ENCODE measurements at regions not wholly inside any gene's neighbourhood (a gene's known extent, or its start where the extent isn't known, plus 50 kb on each side); places are given as distances from the start of the nearest gene placed in this dataset.

- Histone ChIP-seq H3K4me1 (ENCODE audit: control insufficient read depth, insufficient read depth, low read length) (peaks cover 2% of the 10 kb centered on the region; the same call in 1 of the 2 replicates), H3K4me3 (ENCODE audit: low read length) (no peak overlapping the region), H3K9me3 (ENCODE audit: control insufficient read depth, insufficient read depth, low read length) (peaks cover 2% of the 10 kb centered on the region), H3K36me3 (ENCODE audit: control insufficient read depth, insufficient read depth, low read length) (no peaks in the 10 kb centered on the region), H3K27me3 (ENCODE audit: control insufficient read depth, insufficient read depth, low read length) (peaks cover 13% of the 10 kb centered on the region; the same call in 1 of the 2 replicates), H3K27ac (ENCODE audit: low read length) (no peak overlapping the region)
- WGBS (ENCODE audit: insufficient coverage, insufficient read length): no CpG with 5 or more reads among the region's 2 CpGs
- no peak for DNase-seq (ENCODE audit: low read depth, low spot score)
These were observed 174.5 kb downstream of the AASDH start for GRCh38 chr4:56212774-56213173.

DNA sequence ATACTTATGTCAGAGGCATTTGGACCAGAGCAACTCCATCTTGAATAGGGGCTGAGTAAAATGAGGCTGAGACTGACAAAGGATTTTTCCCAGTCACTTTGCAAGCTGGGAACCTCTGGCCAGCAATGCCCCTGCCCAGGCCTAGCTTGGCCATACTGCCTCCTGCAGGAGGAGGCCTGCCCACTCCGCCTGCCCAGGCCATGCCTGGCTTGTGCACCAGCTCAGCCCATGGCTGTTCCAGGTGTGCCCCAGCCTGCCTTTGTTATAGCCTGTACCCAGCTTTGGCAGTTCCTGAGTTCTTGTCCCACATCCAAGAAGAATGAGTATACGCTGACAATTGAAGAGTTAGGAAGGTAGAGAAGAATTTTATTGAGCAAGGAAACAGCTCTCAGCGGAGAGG is 176.1 kb downstream of the AASDH start:
- Histone ChIP-seq H3K9me3 (ENCODE audit: control insufficient read depth, insufficient read depth, low read length) (peaks cover 2% of the 10 kb centered on the region), H3K27me3 (ENCODE audit: control insufficient read depth, insufficient read depth, low read length) (peaks cover 13% of the 10 kb centered on the region; the same call in 1 of the 2 replicates), H3K27ac (ENCODE audit: low read length) (no peak overlapping the region), H3K36me3 (ENCODE audit: control insufficient read depth, insufficient read depth, low read length) (no peaks in the 10 kb centered on the region), H3K4me3 (ENCODE audit: low read length) (no peak overlapping the region), H3K4me1 (ENCODE audit: control insufficient read depth, insufficient read depth, low read length) (peaks cover 2% of the 10 kb centered on the region; the same call in 1 of the 2 replicates)
- no CpG with 5 or more reads among the region's 3 CpGs for WGBS (ENCODE audit: insufficient coverage, insufficient read length)
- DNase-seq (ENCODE audit: low read depth, low spot score): no peak

DNA sequence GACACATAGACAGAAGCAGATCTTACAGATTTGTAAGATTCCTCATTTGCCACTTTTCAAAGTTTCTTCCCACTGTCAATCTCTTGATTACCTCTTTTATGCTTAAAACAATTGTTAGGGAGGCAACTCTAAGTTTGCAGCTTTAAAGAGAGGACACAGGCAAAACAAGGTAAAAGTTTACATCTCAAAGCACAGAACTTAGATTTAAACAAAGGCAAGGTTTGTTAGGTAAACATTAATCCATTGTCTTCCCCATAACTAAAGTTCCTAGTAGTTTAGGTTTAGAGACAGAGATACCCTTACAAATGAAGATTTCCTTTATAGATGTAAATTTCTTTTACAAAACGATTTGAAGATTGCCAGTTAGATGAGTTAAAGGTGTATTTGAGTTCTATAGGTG is 176.9 kb downstream of the AASDH start:
- Histone ChIP-seq H3K27ac (ENCODE audit: low read length) (no peak overlapping the region), H3K27me3 (ENCODE audit: control insufficient read depth, insufficient read depth, low read length) (peaks cover 13% of the 10 kb centered on the region; the same call in 1 of the 2 replicates), H3K36me3 (ENCODE audit: control insufficient read depth, insufficient read depth, low read length) (no peaks in the 10 kb centered on the region), H3K9me3 (ENCODE audit: control insufficient read depth, insufficient read depth, low read length) (peaks cover 2% of the 10 kb centered on the region), H3K4me3 (ENCODE audit: low read length) (no peak overlapping the region), H3K4me1 (ENCODE audit: control insufficient read depth, insufficient read depth, low read length) (0 out of 2 replicates have a peak, but pooled peaks cover 2% of the 10 kb centered on the region)
- WGBS (ENCODE audit: insufficient coverage, insufficient read length): no CpG with 5 or more reads among the region's 1 CpG
- DNase-seq (ENCODE audit: low read depth, low spot score): no peak

DNA sequence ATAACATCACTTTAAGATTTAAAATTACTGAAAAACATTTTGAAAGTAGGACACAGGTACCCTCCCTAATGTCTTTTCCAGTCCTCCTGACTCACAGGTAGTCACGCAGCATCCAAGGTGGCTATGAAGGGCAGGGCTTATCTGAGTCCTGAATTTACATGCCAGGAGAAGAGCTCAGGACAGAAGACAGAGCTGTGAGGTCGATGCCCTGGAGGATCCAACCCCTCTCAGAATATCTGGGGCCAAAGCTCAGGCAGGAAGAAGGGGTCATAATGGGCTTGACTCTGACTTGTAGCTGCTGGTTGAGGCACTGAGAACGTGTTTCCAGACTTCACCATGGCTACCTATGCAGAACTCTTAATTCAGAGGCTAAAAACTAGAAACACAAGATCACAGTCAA is 177.5 kb downstream of the AASDH start:
- H3K4me1 ChIP-seq (ENCODE audit: control insufficient read depth, insufficient read depth, low read length): 0 out of 2 replicates have a peak, but pooled peaks cover 2% of the 10 kb centered on the region
- peaks cover 13% of the 10 kb centered on the region; the same call in 1 of the 2 replicates for H3K27me3 ChIP-seq (ENCODE audit: control insufficient read depth, insufficient read depth, low read length)
- no peak overlapping the region for H3K4me3 ChIP-seq (ENCODE audit: low read length)
- H3K36me3 ChIP-seq (ENCODE audit: control insufficient read depth, insufficient read depth, low read length): no peaks in the 10 kb centered on the region
- H3K27ac ChIP-seq (ENCODE audit: low read length): no peak overlapping the region
- no peak for DNase-seq (ENCODE audit: low read depth, low spot score)
- WGBS (ENCODE audit: insufficient coverage, insufficient read length): no CpG with 5 or more reads among the region's 3 CpGs
- peaks cover 2% of the 10 kb centered on the region for H3K9me3 ChIP-seq (ENCODE audit: control insufficient read depth, insufficient read depth, low read length)

DNA sequence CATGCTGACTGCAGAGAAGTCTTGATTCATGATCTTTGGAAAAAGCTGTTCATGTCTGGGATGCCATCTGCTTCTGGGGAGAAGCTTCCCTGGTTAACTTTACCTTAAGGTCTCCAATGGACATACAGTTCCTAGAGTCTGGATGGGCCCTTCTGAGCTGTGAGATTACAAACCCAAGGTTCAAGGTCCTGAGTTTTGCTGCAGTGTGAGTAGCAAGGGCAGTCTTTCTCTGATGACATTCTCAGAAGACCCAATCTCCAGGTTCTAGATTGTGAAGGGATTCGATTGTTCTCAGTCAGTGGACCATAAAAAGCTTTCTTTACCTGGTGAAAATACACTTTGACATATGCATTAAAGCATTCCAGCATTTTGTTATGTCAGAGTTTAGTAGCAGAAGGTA is 179.2 kb downstream of the AASDH start:
- no CpG with 5 or more reads among the region's 1 CpG for WGBS (ENCODE audit: insufficient coverage, insufficient read length)
- H3K36me3 ChIP-seq (ENCODE audit: control insufficient read depth, insufficient read depth, low read length): no peaks in the 10 kb centered on the region
- peaks cover 13% of the 10 kb centered on the region; the same call in 1 of the 2 replicates for H3K27me3 ChIP-seq (ENCODE audit: control insufficient read depth, insufficient read depth, low read length)

DNA sequence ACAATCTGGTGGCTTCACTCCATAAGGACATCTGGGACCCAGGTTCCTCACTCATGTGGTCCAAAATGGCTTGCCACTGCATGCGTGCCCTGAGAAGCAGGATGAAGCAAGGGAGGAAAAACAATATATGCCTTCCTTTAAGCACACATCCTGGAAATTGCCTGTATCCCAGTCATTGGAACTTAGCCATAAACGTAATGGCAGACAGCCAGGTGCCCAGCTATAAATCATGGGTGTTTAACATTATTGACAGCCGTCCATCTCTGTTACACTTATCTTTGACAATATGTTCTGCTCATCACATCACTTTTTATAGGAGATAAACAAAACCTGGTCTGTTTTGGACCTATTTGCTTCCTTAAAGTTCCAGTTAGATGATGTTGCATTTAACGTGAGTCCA is 181.0 kb downstream of the AASDH start:
- no peak overlapping the region for H3K27ac ChIP-seq (ENCODE audit: low read length)
- 0 out of 2 replicates have a peak, but pooled peaks cover 2% of the 10 kb centered on the region for H3K4me1 ChIP-seq (ENCODE audit: control insufficient read depth, insufficient read depth, low read length)
- peaks cover 1% of the 10 kb centered on the region for H3K9me3 ChIP-seq (ENCODE audit: control insufficient read depth, insufficient read depth, low read length)
- DNase-seq (ENCODE audit: low read depth, low spot score): no peak
- no CpG with 5 or more reads among the region's 4 CpGs for whole genome bisulfite sequencing (ENCODE audit: insufficient coverage, insufficient read length)
- no peaks in the 10 kb centered on the region for H3K36me3 ChIP-seq (ENCODE audit: control insufficient read depth, insufficient read depth, low read length)
- peaks cover 8% of the 10 kb centered on the region; the same call in 1 of the 2 replicates for H3K27me3 ChIP-seq (ENCODE audit: control insufficient read depth, insufficient read depth, low read length)
- no peak overlapping the region for H3K4me3 ChIP-seq (ENCODE audit: low read length)

More for the DNA sequence above, 179.2 kb downstream of the AASDH start:
- DNase-seq (ENCODE audit: low read depth, low spot score): no peak
- 0 out of 2 replicates have a peak, but pooled peaks cover 2% of the 10 kb centered on the region for H3K4me1 ChIP-seq (ENCODE audit: control insufficient read depth, insufficient read depth, low read length)
- peaks cover 2% of the 10 kb centered on the region for H3K9me3 ChIP-seq (ENCODE audit: control insufficient read depth, insufficient read depth, low read length)
- H3K4me3 ChIP-seq (ENCODE audit: low read length): no peak overlapping the region
- no peak overlapping the region for H3K27ac ChIP-seq (ENCODE audit: low read length)

DNA sequence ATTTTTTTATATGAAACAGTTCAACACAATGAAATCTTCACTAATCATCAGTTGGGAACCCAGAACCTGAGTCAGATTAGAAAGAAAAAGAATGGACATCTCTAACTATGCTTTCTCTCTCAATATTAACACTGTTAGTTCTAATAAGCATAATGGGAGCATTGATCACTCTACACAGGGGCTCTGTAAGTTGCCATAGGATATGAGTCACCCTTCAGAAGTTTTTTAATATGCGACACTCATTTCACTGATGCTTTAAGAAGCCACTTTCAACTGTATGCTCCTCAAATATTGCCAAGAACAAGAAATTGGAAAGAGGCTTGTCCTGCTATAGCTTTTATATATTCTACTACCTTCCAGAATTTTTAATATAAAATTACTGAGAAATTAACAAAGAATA is 187.0 kb downstream of the AASDH start:
- no peak for DNase-seq (ENCODE audit: low read depth, low spot score)
- no peaks in the 10 kb centered on the region for H3K36me3 ChIP-seq (ENCODE audit: control insufficient read depth, insufficient read depth, low read length)
- H3K27me3 ChIP-seq (ENCODE audit: control insufficient read depth, insufficient read depth, low read length): no peaks in the 10 kb centered on the region
- H3K27ac ChIP-seq (ENCODE audit: low read length): no peak overlapping the region
- no peak overlapping the region for H3K4me3 ChIP-seq (ENCODE audit: low read length)
- H3K4me1 ChIP-seq (ENCODE audit: control insufficient read depth, insufficient read depth, low read length): no peaks in the 10 kb centered on the region
- no CpG with 5 or more reads among the region's 1 CpG for WGBS (ENCODE audit: insufficient coverage, insufficient read length)
- H3K9me3 ChIP-seq (ENCODE audit: control insufficient read depth, insufficient read depth, low read length): no peaks in the 10 kb centered on the region

- DNase-seq (ENCODE audit: low read depth, low spot score): no peak
- WGBS (ENCODE audit: insufficient coverage, insufficient read length): no CpG with 5 or more reads among the region's 2 CpGs
- H3K36me3 ChIP-seq (ENCODE audit: control insufficient read depth, insufficient read depth, low read length): no peaks in the 10 kb centered on the region
- H3K4me3 ChIP-seq (ENCODE audit: low read length): no peak overlapping the region
- no peaks in the 10 kb centered on the region for H3K4me1 ChIP-seq (ENCODE audit: control insufficient read depth, insufficient read depth, low read length)
- no peaks in the 10 kb centered on the region for H3K9me3 ChIP-seq (ENCODE audit: control insufficient read depth, insufficient read depth, low read length)
- H3K27me3 ChIP-seq (ENCODE audit: control insufficient read depth, insufficient read depth, low read length): no peaks in the 10 kb centered on the region
- no peak overlapping the region for H3K27ac ChIP-seq (ENCODE audit: low read length)
These were observed 189.0 kb downstream of the AASDH start for GRCh38 chr4:56198265-56198664.

GRCh38 chr4:56197387-56197786 is 189.9 kb downstream of the AASDH start:
- WGBS (ENCODE audit: insufficient coverage, insufficient read length): no CpG with 5 or more reads among the region's 5 CpGs
- Histone ChIP-seq H3K4me1 (ENCODE audit: control insufficient read depth, insufficient read depth, low read length) (no peaks in the 10 kb centered on the region), H3K27me3 (ENCODE audit: control insufficient read depth, insufficient read depth, low read length) (no peaks in the 10 kb centered on the region), H3K27ac (ENCODE audit: low read length) (no peak overlapping the region), H3K4me3 (ENCODE audit: low read length) (no peak overlapping the region), H3K9me3 (ENCODE audit: control insufficient read depth, insufficient read depth, low read length) (no peaks in the 10 kb centered on the region), H3K36me3 (ENCODE audit: control insufficient read depth, insufficient read depth, low read length) (no peaks in the 10 kb centered on the region)
- no peak for DNase-seq (ENCODE audit: low read depth, low spot score)

- no peak overlapping the region for H3K27ac ChIP-seq (ENCODE audit: low read length)
- H3K4me3 ChIP-seq (ENCODE audit: low read length): no peak overlapping the region
- no peaks in the 10 kb centered on the region for H3K4me1 ChIP-seq (ENCODE audit: control insufficient read depth, insufficient read depth, low read length)
- H3K27me3 ChIP-seq (ENCODE audit: control insufficient read depth, insufficient read depth, low read length): no peaks in the 10 kb centered on the region
- no CpG with 5 or more reads among the region's 4 CpGs for WGBS (ENCODE audit: insufficient coverage, insufficient read length)
- H3K36me3 ChIP-seq (ENCODE audit: control insufficient read depth, insufficient read depth, low read length): no peaks in the 10 kb centered on the region
- H3K9me3 ChIP-seq (ENCODE audit: control insufficient read depth, insufficient read depth, low read length): no peaks in the 10 kb centered on the region
- DNase-seq (ENCODE audit: low read depth, low spot score): no peak
These were observed 192.3 kb downstream of the AASDH start for GRCh38 chr4:56195025-56195424.

- Histone ChIP-seq H3K27ac (ENCODE audit: low read length) (no peak overlapping the region), H3K27me3 (ENCODE audit: control insufficient read depth, insufficient read depth, low read length) (no peaks in the 10 kb centered on the region), H3K36me3 (ENCODE audit: control insufficient read depth, insufficient read depth, low read length) (no peaks in the 10 kb centered on the region), H3K4me3 (ENCODE audit: low read length) (no peak overlapping the region), H3K9me3 (ENCODE audit: control insufficient read depth, insufficient read depth, low read length) (no peaks in the 10 kb centered on the region), H3K4me1 (ENCODE audit: control insufficient read depth, insufficient read depth, low read length) (no peaks in the 10 kb centered on the region)
- DNase-seq (ENCODE audit: low read depth, low spot score): no peak
- WGBS (ENCODE audit: insufficient coverage, insufficient read length): no CpG with 5 or more reads among the region's 6 CpGs
These were observed 195.8 kb downstream of the AASDH start for GRCh38 chr4:56191534-56191933.
